ENCODE measurements at regions not wholly inside any gene's neighbourhood (a gene's known extent, or its start where the extent isn't known, plus 50 kb on each side); places are given as distances from the start of the nearest gene placed in this dataset.

DNA sequence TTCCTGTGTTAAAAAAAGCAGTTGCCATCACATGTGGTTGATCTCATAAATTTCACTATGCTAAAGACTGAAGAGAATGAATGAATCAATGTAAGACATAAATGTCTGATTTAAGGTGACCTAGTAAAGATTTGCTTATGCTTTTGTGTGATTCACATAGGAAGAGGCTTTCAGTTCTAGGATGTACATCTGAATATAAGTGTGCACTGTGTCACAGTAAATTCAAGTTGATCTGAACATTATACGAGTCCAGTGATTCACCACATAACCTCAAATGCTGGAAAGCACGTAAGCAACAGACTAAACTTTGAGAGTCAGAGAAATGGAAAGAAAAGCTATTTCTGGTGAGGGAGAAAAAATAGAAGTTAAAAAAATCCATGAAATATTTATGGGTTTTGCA lies 567.9 kb downstream of the EPHA5 start:
- no peak for DNase-seq

DNA sequence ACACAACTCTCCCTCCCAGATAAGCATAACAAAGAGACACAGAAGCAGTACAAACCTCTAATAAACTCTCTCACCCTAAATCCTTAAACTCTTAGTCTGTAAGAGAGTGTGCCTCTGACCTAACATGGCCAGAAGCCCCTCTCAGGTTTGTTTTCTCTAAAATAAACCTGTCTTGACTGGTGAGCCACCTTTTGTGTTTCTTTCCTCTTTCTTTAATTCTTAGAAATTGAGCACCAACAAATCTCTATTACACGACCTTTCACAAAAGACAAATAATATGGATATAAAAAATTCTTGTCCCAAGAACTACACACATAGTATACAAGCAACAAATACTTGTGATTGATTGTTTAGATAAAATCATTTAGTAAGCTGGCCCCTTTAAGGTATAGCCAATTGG lies 573.7 kb downstream of the EPHA5 start:
- no peak for DNase-seq

DNA sequence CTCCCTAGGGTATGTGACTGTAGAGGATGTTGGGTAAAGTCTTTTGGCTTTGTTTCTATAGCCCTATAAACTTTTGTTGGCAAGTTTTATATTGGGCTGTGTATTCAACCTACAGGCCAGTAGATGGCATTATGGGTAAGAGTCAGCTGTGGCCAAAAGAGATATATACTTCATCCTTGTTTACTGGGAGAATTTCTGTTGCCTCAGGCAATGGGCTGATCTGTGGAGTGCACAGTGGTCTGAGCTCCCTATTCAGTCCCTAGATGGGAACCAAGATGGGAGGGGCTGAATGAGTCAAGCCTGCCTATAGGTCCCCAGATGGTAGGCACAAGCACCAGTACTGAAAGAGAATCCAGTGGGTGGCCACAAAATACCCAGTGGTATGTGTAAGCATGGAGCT lies 580.6 kb downstream of the EPHA5 start:
- DNase-seq: no peak

DNA sequence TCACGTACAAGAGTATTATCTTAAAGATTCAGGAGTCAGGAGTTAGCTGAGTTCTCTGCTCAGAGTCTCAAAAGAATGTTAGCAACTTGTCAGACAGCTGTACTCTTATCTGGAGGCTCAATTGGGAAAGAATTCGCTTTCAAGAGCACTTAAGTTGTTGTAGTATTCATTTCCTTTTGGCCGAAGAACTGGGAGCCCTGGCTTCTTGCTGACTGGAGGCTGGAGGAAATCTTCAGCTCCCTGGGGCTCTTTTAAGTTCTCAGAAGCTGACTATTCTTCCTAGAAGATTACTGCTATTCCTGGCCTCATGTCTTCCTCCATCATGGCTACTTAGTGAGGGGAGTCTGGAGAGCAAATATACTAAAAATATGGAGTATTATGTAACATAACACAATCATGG lies 587.2 kb downstream of the EPHA5 start:
- DNase-seq: no peak

DNA sequence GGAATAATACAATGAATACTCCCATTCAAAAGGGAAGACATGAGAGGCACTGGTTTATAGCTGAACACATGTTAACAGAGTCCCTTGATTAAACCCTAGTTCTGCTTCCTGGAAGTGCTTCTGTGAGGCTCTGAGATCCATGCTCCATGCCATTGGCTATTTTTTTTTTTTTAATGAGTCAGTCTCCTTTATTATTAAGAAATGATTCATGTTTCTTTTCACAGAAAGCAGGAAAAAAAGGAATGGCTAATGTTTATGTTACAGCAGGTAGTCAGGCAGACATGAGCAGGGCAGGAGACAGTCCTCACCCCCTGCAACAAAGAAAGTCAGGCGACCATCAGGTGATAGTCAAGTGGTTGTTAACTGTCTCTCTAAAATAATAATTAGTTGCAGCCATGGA lies 598.7 kb downstream of the EPHA5 start:
- DNase-seq: no peak

DNA sequence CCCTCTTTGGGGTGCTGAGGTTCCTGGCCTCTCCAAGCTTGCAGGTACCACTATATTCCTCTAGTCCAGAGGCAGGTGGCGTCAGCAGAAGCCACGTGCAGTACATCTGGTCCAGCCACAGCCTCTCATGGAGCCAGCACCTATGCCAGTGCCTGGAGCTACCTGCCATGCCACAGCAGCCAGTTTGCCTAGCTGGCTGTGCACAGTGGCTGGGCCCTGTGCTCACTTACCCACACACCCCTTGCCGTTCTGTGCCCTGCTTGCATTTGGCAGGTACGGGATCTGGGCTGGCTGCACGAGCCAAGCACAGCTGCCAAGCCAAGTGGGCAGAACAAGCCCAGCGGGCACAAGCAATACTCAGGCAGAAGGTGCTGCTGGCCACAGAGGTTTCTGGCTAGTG lies 601.1 kb downstream of the EPHA5 start:
- DNase-seq: no peak

DNA sequence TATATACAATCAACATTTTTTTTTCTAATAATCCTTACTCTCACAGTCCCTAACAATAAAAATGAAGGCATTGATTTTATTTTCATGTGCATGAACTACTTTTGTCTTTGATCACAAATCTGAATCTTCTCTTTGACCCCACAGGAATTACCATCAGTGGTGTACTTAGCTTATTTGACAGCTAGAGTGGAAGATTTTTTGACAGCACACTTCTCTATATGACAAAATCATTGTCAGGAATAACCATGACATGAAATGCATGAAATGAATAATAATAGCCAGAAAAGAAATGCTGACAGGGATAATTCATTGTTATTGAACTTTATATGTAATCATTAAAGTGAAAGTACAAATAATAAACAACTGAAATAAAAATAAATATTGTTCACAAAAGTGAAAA lies 604.2 kb downstream of the EPHA5 start:
- DNase-seq: no peak

DNA sequence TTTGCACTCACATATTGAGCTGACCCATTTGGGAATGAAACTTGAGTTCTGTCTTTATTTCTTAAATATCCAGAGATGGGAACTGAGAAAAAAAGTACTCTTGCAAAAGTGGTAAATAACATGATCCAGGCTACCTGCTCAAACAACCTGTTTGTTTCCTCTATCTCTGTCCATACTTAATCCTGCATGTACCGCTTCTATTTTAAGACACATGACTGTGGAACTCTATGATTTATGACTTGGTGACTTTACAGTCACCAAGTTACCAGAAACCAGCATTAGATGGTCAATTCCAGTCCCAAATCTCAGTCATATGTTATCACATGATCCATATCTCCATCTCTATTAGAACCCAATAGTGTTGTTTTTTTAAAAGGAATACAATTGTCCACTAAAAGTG lies 606.7 kb downstream of the EPHA5 start:
- DNase-seq: no peak

DNA sequence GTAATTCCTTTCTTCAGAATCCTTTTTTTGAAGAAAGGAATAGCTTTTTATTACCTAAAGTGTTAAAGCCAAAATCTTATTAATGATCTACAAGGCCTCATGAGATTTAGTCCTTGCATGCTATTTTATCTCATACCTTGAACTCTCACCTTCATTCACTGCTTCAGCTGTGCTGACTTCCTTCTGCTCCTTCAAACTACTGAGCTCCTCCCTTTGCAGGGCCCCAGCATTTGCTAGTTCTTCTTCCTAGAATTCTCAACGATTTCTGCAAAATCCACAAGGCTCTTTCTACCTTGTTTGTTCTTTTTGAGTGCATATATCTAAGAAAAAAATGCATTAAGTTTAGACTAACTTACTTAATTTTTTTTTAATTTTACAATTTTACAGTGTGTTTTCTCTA lies 619.5 kb downstream of the EPHA5 start:
- no peak for DNase-seq

DNA sequence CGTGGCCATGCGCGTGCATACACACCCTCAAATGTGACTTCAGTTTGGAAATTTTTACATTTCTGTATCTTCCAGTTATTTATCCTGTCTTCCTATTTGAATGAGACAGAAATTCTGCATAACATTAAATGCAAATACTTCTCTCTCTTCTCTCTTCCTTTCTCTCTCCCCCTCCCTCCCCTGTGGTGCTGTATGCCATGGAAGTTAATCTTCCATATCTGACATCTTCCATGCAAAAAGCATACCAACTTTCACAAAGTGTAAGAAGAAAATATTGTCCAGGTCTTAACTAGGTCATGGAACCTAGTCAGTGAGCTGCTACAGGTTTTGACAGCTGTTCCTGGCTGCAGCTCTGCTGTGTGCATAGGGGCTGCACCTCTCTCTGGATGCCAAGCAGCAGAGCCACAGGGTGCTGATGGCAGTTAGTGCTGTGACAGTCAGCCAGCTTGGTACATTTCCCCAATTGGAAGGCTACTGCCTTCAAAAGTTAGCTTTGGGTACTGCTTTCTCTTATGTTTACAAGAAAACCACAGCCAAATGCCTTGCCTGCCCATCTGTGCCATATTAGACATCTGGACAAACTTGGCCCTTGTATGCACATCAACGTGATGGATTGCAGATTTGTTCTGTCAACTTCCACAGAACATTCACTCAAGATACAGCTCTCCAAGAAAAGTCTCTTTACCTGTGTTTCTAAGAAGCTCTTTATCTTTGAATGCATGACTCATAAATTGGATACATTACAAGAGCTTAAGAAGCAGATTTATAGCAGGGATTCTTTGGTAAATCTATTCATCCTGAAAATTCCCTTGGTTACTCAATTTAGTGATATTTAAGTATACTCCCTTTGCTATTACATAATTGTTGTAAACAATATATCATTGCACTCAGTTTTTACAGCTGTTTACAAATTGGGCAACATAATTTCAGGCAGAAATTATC lies 623.8 kb downstream of the EPHA5 start:
- DNase-seq: no peak

DNA sequence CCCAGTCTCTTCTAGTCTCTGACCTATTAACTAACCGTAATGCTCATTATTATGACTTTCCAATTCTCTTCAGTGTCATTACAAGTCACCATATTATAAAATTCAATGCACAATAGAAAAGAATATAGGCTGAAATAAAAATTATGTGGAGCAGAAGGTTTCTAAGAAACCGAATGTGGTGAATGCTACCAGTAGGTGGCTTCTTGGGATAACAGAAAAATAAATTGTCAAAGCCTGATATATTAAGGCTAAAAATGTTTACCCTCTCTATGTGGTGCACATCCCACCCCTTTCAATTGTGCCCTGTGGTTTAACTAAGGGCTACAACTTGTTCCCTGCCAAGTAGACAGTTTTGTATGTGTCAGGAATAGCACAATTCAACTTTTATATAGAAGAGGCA lies 624.6 kb upstream of the TECRL start:
- no peak for DNase-seq

DNA sequence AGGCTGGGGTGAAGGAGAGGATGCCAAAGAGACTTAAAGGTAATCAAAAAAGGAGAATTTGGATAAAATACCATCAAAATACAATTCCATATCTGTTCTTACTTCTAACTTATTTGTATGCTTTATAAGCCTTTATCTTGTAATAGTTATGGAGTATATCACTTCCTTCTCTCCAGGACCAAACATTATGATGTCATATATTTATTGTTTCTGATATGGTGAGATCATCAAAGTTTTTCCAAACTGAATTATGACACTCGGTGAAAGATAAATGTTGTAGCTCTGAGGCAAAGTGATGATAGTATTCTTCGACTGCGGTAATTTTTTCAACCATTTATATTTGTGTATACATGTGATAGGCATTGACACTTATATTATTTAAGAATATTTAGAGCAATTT lies 619.3 kb upstream of the TECRL start:
- no peak for DNase-seq

DNA sequence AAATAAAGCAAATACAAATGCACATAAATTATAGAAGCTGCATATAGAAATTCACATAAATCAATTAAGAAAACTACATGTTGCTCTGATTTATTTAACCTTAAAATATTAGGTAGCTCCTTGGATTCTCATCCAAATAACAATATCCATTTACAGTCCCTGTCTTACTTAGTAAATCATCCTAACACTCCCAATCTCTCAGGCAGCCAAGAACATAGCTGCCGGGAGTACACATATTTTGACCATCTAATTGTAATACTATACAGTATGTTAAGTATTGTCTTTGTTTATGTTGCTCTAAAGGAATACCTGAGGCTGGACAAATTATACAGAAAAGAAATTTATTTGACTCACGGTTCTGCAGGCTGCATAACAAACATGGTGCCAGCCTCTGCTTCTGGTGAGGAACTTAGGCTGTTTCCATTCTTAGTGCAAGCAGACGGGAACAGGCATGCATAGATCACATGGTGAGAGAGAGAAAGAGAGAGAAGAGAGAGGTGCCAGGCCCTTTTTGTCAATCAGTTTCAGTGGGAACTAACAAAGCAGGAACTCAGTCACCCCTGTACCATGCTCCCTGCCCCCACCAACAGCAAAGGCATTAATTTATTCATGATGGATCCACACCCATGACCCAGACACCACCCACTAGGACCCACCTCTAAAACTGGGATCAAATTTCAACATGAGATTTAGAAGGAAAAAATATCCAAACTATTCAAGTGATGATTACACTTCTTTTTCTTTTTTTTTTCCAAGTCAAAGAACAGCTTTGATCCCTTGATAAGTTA lies 614.8 kb upstream of the TECRL start:
- DNase-seq: no peak

DNA sequence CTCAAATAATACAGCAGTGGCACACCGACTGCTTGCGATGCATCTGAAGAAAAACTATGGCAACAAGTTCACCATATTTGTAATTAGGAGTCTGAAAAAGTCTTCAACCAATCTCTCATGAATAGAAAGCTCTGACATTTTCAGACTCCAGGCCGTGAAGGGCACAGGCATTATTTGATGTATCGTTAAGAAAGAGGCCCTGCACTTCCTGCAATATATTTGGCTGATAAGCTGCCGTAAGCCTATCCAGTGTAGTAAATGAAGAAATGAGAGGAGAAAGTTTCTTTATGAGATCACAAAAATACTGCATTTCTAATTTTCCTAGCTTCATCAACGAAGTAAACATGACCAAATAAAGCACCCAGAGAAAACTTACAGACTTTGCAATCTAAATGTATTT lies 613.8 kb upstream of the TECRL start:
- no peak for DNase-seq

DNA sequence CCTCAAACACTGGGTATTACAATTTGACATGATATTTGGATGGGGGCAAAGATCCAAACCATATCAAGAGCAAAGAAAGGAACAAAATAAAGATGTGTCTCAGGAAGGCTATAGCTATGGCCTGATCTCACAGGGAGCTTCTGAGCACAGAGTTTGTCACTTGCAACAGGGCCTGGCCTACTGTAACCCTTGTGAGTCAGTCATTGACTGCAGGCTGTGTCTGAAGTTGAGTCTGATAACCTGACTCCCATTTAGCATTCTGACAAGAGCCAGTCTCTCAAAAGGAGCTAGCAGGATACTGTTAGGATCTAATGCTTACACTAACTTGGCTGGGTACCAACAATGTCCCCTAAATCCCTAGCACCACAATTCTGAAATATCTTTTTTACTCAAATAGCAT lies 612.5 kb upstream of the TECRL start:
- no peak for DNase-seq

DNA sequence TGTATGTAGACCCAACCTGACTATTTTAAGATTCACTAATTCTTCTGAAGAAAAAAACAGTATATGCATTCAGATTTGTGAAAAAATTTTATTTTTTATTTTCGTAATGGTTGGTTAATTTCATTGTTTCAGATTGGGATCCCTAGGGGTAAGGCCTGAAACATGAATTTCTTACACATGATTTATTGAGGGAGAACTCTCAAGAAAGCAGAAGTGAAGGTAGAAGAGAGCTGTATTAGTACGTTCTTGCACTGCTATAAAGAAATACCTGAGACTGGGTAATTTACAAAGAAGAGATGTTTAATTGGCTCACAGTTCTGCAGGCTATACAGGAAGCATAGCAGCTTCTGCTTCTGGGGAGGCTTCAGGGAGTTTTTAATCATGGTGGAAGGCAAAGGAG lies 611.9 kb upstream of the TECRL start:
- no peak for DNase-seq

DNA sequence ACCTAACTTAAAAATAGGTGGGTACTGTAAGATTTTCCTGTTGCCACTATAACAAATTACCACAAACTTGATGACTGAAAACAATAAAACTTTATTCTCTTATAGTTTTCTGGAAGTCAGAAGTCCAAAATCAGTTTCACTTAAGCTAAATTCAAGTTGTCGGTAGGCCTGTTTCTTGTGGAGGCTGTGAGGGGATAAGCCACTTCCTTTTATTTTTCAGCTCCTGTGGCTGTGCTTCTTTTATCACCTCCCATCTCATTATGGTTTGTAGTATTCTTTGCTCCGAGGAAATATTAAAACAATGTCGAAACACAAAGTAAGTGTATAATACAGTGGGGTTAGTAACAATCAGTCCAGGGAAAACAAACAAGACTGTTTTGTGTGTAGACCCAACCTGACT lies 610.5 kb upstream of the TECRL start:
- no peak for DNase-seq

DNA sequence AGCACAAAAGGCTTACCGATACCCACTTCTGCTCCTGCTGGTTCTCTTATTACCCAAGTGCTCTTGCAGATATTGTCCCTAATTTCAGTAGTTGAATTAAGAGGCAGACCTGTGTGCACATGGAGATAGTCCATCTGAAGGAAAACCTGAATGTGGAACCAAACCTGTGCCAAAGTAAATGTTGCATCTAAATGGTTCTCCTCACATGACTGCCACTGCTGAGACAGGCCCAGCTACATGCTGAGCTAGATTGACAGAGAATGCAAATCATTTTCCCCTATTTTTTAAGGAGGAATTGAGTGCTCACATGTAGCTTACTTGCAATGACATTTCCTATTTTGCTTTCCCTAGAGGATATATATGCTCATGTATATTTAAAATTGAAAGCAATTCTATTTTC lies 609.1 kb upstream of the TECRL start:
- DNase-seq: no peak

DNA sequence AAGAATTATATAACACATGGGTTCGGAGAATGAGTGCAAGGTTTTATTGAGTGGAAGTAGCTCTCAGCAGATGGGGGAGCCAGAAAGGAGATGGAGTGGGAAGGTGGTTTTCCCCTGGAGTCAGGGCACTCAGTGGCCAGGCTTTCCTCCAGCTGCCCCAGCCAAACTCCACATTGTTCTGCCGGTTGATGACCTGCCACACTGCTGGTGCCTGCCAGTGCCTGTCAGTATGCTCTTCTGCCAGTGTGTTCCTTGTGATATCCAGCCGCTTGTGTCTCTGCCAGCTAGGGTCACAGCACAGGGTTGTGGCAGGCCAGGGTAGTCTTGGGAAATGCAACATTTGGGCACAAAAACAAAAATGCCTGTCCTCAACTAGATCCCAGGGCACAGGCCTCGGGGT lies 604.8 kb upstream of the TECRL start:
- DNase-seq: no peak

DNA sequence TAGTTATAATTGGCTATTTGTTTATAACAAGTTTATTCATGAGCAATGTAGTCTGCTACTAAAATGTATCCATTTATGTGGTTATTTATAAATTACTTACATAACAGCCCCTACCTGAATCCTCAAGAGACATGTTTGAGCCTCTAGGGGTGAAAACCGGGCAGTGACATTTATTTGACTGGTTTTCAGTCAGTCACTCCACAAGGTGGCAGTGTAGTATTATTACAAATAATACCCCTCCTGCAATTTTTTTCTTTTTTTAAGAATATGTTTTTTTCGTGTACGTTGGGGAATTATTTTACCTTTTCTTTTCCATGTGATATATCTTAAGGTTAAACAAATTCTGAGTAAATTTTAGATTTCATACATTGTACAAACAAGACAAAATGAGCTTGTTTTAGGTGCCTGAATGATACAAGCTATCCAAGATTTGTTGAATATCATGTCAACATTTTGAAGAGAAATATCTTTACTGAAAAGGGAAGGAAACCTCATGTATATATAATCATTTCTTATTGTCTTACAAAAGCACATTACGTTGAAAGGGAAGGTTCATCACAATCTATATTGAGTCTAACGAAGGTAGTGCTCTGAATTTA lies 598.7 kb upstream of the TECRL start:
- DNase-seq: no peak

DNA sequence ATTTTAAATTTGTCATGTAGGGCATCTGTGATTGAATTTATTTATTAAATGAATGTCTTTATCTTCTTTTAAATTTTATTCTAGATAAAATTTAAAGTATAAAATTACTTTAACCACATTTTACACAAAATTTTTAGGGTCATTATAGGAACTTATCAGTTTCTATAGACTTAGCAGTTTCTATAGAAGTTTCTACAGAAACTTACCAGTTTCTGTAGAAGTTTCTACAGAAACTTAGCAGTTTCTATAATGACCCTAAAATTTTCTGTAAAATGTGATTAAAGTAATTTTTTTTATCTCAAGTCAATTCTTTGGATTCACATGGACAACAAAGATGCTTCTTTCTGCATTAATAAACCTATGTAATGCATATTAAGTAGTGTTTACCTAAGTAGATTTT lies 565.9 kb upstream of the TECRL start:
- no peak for DNase-seq

DNA sequence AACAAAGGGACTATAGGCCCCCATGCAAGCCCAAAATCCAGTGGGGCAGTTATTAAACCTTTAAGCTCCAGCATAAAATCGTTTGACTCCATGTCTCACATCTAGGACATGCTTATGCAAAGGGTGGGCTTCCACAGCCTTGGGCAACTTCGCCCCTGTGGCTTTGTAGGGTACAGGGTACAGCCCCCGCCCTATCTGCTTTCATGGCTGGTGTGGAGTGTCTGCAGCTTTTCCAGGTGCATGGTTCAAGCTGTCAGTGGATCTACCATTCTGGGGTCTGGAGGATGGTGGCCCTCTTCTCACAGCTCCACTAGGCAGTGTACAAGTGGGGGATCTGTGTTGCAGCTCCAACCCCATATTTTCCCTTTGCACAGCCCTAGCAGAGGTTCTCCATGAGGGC lies 559.8 kb upstream of the TECRL start:
- DNase-seq: no peak

DNA sequence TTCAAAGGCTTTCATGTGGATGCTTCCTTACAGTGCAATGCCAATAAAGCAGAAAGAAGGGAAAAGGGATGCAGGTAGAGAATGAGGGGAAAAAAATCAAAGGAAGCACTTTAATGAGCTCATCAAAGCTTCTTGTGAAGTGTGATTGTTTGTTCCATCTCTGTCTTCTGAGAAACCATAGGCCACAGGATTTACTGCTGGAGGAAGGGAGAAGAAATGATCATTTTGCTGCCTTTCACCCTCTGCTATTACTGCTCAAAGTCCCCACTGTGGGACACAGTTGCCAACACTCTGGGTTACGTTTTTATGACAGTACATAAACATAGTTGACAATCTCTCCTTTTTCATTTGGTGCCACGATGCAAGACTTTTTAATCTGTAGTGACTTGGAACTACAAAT lies 558.0 kb upstream of the TECRL start:
- no peak for DNase-seq

DNA sequence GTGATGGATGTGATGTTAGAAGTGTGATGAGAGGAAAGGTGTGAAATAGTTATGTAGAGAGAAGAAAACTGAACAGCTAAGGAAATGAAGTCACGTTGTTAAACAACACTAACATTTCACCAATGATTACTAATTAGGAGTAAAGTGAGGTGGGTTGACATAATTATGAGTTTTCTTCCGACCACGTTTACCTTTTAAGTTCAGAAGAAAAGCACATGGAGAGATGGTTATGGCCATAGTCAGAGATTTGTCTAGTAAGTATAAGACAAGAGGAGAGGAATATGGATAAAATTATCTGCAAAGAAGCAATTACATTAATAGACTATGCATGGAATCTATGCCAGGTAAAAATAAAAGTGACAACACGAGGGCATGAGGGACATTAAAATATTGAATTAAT lies 551.3 kb upstream of the TECRL start:
- no peak for DNase-seq

Data from NCI-H2227 treated with DMSO at 0.1 percent for 48 hours (cell line).